ENCODE measurements at regions not wholly inside any gene's neighbourhood (a gene's known extent, or its start where the extent isn't known, plus 50 kb on each side); places are given as distances from the start of the nearest gene placed in this dataset.

DNA sequence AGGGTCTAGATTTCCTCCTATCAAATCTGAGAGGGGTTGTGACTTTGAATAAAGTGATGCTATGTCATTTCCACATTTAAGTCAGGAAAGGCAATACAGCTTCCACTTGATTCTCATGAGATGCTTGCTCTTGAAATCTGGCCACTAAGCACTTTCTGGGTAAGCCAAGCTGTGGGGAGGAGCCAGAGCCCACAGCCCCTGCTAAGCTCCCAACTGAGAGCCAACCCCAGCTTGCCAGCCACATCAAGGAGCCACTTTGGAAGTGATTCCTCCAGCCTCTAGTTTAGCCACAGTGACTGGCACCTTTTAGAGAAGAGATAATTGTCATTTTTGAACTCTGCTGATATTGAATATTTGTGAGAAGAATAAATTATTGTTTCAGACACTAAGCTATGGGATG lies 1441.5 kb upstream of the IGFBP7 start:
- DNase-seq = no peak

DNA sequence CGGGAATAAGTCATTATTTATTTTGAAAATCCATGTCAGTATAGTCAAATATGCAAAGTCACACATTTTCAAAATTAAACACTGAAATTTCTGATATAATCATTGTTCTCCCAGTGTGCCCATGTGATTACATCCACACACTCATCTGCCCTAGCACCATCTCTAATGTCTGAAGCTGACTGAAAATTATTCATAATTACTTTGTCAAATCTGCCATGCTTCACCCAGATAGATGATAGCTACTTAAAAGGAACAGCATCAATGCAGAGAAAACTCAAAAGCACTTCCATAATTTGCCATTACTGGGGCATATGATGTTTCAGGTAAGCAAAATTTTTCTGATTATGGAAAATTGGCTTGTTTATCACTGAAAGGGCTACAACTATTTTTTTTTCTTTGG lies 1433.3 kb upstream of the IGFBP7 start:
- DNase-seq = no peak

DNA sequence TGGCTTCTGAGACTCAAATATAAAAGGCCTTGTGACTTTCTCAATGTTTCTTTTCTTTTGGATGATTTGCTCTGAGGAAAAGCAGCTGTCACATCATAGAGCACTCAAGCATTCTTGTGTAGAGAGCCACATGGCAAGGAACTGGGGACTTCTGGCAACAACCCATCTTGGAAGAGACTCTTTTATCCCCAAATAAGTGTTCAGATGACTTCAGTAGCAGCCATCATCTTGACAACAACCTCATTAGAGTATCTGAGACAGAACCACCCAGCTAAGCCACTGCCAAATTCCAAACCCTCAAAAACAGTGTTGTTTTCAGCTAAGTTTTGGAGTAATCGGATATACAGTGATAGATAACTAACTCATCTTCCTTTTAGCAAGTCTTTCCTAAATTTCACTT lies 1431.7 kb upstream of the IGFBP7 start:
- DNase-seq = no peak

DNA sequence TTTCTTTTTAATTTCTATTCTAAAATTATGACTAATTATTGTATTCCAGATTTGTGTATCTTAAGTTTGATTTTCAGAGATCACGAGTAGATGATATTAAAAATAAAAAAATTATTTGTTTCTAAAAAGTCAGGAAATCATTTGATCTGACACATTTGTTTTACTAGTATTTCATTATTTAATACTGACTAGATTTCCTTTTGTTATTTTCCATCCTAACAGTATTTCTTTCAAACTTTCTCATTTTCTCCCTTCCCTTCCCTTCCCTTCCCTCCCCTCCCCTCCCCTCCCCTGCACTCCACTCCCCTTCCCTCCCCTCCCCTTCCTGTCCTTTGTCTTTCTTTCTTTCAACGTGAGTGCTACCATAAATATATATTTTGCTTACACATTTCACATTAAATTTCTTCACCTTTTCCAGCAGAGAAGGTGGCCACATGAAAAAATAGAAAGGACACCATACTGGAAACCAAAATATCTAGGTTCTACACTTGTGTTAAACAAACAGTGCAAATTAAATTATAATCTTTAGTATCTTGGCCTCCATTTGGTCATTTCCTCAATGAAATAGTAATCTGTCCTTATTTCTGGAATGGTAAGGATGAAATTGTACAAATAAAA lies 1412.7 kb upstream of the IGFBP7 start:
- DNase-seq = no peak

DNA sequence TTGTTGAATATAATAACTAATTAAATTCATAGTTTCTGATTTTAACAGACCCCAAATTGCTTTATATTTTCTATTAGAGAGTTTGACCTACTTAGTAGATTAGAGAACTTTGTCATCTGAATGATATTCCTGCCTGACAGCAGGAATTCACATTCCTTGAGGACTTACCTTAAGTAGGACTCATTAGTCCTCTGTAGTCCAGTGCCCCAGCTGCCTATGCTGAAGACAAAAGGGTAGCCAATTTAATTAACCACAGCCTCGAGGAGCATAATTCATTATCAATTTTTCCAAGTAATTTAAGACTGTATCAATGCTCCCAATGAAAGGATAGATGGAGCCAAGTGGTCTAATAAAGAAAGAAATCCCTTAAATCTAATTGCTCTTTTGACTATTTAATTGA lies 1405.0 kb upstream of the IGFBP7 start:
- no peak for DNase-seq

DNA sequence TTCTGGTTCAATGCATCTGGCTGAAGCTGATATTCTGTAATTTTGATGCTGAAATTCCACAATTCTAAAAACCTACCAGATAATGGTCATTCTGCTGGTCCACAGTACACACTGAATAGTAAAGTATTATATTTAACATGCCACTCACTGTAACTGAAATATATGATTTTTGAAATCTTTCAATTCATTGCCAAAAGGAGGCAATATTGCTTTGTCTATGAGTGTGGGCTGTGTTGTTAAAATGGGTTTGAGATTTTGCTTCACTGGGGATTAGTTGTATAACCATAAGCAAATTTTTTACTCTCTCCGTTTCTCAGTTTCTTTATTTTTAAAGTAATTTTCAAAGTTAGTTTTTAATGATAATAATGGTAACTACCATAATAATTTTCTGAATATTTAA lies 1404.1 kb upstream of the IGFBP7 start:
- DNase-seq = no peak

DNA sequence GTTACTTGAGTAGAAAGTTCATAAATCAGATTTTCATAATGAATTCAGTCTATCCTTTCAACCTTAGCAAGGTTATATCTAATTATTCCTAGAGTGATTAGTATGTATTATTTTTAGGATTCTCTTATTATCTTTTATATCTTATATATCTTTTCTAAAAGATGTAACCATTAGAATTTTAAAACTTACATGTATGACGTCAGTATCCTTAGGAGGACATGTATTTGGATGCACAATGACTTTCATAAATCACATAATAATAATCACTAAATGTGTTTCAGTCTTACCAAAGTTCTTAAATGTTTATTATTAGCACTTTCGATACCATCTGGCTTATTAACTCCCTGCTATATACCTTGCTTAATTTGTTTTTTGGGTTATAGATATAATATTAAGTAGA lies 1400.5 kb upstream of the IGFBP7 start:
- no peak for DNase-seq

DNA sequence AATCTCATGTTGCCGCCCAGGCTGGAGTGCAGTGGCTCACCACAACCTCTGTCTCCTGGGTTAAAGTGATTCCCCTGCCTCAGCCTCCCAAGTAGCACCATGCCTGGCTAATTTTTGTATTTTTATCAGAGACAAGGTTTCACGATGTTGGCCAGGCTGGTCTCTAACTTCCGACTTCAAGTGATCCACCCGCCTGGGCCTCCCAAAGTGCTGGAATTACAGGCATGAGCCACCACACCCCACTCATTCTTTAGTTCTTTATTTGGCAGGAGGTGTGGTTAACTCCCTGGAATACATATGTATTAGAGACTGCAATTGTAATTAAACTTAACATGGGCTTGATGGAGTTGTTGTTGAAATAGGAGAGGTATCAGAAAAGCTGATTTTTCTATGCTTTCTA lies 1396.9 kb upstream of the IGFBP7 start:
- no peak for DNase-seq

DNA sequence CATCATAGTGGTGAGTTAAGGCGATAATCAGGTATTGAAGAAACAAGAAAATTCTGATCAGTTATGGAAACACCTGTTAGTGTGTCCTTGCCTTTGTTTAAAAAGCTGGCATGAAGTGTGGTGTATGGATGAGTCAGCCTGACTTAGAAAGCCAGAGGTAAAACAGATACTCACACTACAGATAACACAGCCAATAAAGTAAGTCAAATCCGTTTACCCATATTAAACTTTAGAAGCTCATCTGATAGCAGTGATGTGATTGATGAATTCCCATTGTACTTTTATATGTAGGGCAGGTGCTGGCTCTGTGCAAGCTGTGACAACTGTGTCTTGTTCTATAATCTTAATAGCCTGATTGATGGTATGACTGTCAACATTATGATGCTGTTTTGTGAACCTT lies 1392.7 kb upstream of the IGFBP7 start:
- DNase-seq = no peak

DNA sequence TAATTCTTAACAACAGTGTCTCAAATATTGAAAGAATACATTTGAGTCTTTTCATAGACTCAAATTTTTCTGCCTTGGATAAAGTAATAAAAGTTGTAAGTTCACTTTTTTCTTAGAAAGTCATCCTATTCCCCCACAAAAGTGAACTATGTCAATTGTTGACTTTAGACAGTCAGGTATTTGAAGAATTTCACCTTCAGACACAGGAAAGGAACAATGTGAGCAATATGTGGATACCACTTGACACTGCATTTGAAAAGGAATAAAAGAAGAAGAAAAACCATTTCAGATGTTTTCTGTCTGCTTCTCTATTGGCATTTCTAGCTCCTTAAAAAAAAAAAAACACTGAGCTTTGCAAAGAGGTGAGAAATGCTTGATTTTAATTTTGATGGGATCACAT lies 1389.0 kb upstream of the IGFBP7 start:
- DNase-seq = no peak

DNA sequence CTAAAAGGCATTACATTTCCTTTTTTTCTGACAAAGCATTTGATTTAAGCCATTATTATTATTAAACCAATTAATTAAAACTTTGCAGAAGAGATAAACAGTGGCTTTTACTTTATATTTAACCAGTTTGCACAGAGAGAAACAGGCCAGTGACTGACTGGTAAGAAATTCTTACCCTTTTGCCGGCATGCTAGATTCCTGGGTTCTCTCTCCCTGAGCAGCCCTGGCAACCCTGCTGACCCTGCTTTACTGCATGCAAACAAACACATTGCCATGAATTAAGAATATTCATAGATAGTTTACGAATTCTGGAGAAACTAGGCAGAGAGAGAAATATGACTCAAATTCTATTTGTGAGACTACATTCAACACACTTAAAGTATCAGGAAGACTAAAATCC lies 1381.4 kb upstream of the IGFBP7 start:
- no peak for DNase-seq

DNA sequence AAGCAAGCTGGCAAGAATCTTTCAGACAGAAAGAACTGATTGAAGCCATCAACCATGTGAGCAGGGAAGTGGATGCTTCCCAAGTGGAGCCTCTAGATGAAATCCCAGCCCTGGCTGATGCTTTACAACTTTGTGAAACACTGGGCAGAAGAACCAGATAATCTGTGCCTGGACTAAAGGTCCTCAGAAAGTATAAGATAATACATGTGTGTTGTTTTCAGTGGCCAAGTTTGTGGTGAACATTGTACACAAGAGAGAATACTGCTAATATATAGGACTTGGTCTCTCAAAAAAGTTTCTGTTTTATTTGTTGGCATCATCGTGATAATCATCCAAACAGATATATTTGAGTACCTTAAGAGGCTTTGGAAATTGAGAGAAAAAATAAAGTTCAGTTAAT lies 1367.8 kb upstream of the IGFBP7 start:
- DNase-seq = no peak

DNA sequence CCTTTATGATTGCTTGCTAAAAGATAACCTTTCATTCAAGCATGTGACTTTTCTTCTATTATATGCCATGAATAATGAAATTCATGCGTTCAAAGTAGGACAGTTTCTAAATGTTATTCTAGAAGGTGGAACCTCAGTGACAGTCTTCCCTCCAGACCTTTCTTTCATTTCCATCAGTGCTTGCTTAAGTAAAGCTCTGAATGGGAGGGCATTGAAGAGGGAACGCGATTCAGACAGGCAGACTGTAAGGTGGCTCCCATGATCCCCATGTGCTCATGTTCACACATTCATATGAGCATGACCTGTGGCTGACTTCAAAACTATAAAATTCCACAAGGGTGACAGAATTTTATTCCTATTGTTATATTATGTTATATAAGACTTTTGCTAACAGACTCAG lies 1367.3 kb upstream of the IGFBP7 start:
- DNase-seq = no peak

DNA sequence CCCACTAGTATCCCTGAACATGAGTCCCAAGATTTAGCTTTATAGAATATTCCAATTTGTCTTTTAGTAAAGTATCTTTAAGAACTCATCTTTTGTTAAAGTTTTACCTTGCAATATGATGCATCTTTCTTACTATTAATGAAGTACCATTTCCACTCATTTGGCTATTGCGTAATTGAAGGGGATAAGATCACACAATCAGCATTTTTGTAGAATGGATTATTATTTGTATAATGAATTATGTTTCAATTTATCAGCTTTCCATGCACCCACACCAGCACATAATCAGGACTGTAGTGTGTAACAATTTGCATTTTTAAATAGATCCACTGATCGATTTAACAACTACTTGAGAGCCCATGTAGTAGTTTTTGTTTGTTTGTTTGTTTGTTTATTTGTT lies 1364.9 kb upstream of the IGFBP7 start:
- no peak for DNase-seq

DNA sequence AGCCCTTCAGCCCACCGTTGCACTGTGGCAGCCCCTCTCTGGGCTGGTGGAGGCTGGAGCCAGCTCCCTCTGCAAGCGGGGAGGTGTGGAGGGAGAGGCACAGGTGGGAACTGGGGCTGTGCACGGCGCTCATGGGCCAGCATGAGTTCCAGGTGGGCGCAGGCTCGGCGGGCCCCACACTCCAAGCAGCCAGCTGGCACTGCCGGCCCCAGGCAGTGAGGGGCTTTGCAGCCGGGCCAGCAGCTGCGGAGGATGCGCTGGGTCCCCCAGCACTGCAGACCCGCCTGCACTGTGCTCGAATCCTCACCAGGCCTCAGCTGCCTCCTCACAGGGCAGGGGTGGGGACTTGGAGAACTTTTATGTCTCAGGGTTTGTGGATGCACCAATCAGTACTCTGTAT lies 1354.8 kb upstream of the IGFBP7 start:
- DNase-seq = no peak

DNA sequence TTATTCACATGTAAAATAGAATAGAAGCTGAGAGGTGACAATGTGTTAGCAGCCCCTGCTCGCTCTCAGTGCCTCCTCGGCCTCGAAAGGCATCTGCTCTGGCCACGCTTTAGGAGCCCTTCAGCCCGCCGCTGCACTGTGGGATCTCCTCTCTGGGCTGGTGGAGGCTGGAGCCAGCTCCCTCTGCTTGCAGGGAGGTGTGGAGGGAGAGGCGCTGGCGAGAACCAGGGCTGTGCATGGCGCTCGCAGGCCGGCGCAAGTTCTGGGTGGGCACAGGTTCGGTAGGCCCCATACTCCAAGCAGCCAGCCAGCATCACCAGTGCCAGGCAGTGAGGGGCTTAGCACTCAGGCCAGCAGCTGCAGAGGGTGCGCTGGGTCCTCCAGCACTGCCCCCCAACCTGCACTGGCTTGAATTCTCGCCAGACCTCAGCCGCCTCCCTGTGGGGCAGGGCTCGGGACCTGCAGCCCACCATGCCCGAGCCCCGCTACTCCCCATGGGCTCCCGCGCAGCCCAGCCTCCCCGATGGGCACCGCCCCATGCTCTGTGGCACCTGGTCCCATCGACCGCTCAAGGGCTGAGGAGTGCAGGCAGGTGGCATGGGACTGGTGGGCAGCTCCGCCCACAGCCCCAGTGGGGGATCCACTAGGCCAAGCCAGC lies 1346.7 kb upstream of the IGFBP7 start:
- DNase-seq = no peak

DNA sequence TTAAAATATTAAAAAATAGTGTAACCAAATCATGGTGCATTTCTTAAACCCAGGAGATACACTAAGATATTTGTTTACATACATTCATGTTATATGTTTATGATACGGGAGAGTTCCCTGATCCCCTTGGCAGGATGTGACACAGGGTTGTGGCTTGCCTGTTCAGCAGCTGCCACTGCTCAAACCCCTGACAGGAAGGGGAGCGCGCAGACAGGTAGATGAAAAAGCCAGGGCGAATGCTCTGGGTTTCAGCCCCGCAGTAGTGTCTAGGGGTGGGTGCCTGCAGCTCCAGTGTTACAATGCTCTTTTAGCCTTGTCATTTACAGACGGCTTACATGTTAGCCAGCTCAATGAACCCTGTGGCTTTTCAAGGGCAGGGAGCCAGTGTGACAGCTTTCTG lies 1343.8 kb upstream of the IGFBP7 start:
- DNase-seq = no peak

DNA sequence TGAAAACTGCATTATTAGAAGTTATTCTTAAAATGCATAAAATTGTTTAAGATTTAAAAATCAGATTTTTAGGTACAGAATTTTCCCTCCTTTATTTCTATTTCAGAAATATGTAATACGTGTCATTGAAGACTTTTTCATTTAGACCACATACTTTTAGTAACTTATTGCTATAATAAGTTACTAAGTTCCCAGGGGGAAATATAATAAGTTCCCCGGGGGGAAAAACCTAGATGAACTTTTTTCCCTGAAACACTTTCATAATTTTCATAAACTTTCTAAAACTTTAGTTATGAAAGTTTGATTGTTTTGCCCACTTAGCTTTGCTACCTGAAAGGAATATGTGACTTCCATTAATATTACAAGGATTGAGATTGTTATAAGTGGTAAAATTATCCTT lies 1341.5 kb upstream of the IGFBP7 start:
- DNase-seq = no peak

DNA sequence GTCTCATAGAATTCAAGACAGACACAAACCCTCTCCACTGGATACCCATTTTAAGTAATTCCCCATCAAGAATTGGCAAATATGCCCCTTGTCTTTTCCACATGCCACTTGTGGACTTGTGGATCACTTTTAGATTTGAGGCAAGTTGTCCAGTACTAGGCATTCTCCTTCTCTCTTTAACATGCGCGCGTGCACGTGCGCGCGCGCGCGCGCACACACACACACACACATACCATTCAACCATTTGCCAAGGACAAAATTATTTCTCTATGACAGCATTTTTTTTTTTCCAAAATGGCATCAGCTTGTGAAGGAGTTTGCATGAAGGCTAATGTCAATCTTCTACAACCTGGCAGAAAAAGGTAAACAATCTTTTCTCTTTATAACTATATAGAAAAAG lies 1325.7 kb upstream of the IGFBP7 start:
- DNase-seq = no peak

DNA sequence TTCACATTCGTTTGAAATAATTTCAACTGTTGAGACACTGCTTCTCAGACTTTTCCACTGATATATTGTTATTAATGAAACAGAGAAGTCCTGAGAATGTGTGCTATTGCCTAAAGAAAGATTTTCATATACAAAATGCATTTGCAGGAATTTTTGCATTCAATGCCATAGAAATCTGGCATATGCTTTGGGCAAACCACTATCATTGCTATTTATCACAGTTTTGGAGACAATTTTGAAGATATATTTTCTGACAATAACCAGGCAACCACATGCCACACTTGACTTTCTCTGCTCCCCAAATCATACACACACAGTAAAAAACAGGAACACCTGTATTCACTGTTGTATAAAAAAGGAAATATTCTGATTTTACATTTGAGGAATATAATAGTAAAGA lies 1303.7 kb upstream of the IGFBP7 start:
- DNase-seq = no peak

DNA sequence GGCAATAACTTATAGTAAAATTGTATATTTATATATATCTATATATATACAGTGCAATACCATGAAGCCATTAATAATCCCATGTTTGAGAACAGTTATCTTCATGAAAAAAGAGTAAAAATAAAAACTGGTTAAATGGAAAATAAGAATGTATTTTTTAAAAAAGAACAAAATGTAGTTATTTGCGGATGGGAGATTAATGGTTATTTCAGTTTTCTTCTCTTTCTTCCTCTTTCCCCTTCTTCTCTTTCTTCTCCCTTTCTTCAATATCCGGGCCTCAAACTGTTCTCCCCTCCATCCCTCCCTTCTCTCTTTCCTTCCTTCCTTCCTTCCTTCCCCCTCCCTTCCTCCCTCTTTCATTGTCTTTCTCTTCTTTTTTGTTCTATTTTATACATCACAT lies 1301.7 kb upstream of the IGFBP7 start:
- no peak for DNase-seq

DNA sequence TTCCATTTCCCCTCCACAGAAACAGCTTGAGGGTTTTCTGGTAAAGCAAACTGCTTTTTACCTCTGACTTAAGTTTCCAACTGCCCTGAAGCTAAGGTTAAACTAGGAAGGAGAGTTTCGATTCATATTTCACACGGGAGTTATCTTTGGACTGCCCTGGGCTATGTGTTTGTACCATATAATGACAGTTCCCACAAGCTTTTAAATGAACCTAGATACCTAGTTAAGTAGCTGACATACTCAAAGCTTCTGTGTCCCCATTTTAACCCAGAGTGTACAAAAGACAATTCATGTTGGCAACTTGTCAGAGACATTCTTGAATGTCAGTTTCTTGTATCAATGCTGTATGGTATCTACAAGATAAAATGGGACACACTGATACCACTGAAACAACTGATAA lies 1296.6 kb upstream of the IGFBP7 start:
- DNase-seq = no peak

DNA sequence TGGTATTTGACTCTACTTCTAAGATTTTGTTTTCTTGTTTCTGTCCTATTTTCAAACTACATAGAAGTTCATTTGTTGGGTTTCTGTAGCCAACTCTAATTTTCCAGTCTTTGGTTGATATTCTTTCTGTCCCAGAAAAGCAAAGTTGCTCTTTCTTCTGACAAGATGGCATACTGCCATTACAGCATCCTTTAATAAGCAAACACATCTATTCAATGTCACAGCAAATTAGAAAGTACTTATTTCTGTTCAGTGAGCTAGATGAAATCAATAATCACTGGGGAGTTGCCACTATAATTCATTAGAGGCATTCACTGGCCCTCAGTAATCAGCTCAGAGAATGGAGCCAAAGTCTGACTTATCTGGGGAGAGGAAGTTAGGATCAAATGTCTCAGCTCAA lies 1258.0 kb upstream of the IGFBP7 start:
- no peak for DNase-seq

DNA sequence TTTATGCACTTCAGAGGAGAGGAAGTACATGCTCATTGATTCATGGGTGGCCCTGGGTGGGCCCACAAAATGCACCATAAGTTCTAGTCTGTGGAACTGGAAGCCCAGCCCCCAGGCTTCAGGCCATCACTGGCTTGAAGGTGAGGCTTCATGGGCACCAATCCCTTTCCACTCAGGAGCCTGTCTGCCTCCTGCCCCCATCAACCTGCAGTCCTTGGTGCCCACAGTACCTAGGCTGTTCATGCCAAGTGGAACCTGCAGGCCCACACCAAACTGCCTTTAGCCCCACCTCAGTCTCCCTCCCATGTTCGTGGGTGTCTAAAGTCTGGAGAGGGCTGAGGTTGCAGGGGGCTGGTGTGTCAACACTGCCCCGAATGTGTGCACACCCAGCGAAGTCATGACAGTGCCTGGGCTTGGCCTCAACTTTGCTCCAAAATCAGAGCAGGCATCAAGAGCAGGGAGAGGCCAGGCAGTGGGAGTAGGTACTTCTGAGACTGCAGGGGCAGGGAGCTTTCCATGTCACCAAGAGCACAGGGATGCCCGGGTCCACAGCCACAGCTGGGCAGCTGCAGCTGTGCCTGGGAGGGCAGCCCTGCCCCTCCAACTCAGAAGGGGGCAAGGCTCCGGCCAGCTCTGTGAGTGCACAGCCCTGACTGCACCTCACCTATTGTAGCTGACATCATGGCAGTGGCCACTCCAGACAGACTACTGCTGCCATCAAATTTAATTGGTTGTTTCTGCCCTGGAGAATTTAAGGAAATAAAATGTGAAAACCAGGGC lies 1250.4 kb upstream of the IGFBP7 start:
- no peak for DNase-seq

DNA sequence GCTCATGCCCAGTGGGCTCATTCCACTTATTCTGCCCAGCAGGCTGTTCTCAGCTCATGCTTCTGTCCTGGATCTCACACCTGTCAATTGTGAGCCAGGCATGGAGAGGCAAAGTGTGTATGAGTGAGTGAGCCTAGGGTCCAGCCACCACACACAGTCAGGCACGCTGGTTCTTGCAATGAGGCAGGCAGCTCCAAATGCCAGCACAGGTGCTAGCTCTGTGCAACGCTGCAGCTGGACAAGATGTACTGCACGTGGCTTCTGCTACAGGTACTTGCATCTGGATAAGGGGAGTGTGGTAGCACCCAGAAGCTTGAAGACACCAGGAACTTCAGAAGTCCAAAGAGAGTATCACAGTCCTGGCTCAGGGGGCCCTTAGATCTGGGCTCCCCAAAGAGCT lies 1249.4 kb upstream of the IGFBP7 start:
- DNase-seq = no peak
